Breast epithelium (tissue), 3 donors: ENCODE measurements at regions not wholly inside any gene's neighbourhood (a gene's known extent, or its start where the extent isn't known, plus 50 kb on each side); places are given as distances from the start of the nearest gene placed in this dataset.

ENCODE experiments used
- POLR2A ChIP-seq: fragments of 450-650 bp; IDR thresholded peaks from one replicate; pipeline ENCODE4 v1.6.1; 2016; ENCODE audit warnings: antibody characterized with exemption, mild to moderate bottlenecking, moderate library complexity
- POLR2AphosphoS5 ChIP-seq, 3 donors: sonication (generic); formaldehyde crosslinking; IDR thresholded peaks; one replicate each; pipeline ENCODE4 v1.6.1; 2017; ENCODE audit warnings: antibody characterized with exemption in 3 of 3
- TF ChIP-seq, protein P1 (sequence below), 3 donors: fragments of 450-650 bp; IDR thresholded peaks; one replicate each; pipeline ENCODE4 v1.5.1; 2016 to 2017; ENCODE audit warnings: antibody characterized with exemption in 3 of 3, mild to moderate bottlenecking in 3 of 3, moderate library complexity in 3 of 3

DNA sequence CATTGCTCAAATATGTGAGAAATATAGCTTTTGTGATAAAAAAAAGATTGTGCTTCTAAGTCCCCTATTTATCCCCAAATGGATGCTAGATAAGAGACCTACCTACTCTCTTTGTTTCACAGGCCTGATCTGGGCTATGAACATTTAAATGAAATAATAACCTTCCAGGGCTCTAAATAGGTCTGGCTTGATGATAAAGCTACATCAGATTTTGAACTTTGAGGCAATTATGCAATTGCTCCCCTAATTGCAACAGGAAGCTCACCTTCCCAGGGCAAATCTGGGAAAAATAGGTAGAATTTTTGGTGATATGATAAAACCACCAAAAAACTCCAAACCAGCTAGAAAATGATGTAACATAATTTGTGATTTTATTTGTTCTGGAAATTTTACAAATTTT is 624.5 kb downstream of the PKHD1 start:
- TF ChIP-seq, protein P1, sequence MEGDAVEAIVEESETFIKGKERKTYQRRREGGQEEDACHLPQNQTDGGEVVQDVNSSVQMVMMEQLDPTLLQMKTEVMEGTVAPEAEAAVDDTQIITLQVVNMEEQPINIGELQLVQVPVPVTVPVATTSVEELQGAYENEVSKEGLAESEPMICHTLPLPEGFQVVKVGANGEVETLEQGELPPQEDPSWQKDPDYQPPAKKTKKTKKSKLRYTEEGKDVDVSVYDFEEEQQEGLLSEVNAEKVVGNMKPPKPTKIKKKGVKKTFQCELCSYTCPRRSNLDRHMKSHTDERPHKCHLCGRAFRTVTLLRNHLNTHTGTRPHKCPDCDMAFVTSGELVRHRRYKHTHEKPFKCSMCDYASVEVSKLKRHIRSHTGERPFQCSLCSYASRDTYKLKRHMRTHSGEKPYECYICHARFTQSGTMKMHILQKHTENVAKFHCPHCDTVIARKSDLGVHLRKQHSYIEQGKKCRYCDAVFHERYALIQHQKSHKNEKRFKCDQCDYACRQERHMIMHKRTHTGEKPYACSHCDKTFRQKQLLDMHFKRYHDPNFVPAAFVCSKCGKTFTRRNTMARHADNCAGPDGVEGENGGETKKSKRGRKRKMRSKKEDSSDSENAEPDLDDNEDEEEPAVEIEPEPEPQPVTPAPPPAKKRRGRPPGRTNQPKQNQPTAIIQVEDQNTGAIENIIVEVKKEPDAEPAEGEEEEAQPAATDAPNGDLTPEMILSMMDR (IDR thresholded peaks at IDR 0.05): no peak
- no peak for TF ChIP-seq POLR2A
- TF ChIP-seq POLR2AphosphoS5 (IDR thresholded peaks at IDR 0.05): no peak
